Tibial artery (tissue), 4 donors: ENCODE measurements at regions not wholly inside any gene's neighbourhood (a gene's known extent, or its start where the extent isn't known, plus 50 kb on each side); places are given as distances from the start of the nearest gene placed in this dataset.

Experiments
- DNase-seq, 2 donors: peaks; one replicate each; pipeline ENCODE4 v3.0.0-alpha.2; 2019
- H3K27ac ChIP-seq, 2 donors: fragments of 200-600 bp; sonication (generic) in 1 of 2; 1 replicate in 1 of 2; 2 replicates in 1 of 2; pipeline ENCODE4 v1.5.1; 2018 to 2019; ENCODE audit warnings: mild to moderate bottlenecking in 1 of 2
- H3K27me3 ChIP-seq, 2 donors: fragments of 200-600 bp; sonication (generic) in 1 of 2; one replicate each; pipeline versions ENCODE4 v1.5.1 to v1.6.0; 2016 to 2019
- H3K36me3 ChIP-seq, 3 donors: fragments of 200-600 bp; sonication (generic) in 2 of 3; one replicate each; pipeline ENCODE4 v1.5.1; 2016 to 2019; ENCODE audit warnings: mild to moderate bottlenecking in 2 of 3
- H3K4me1 ChIP-seq, 4 donors: fragments of 200-600 bp; sonication (generic) in 2 of 4; 1 replicate in 3 of 4; 2 replicates in 1 of 4; pipeline ENCODE4 v1.5.1; 2016 to 2019
- H3K4me3 ChIP-seq, 2 donors: fragments of 200-600 bp; sonication (generic) in 1 of 2; 1 replicate in 1 of 2; 2 replicates in 1 of 2; pipeline ENCODE4 v1.5.1; 2018 to 2019; ENCODE audit warnings: mild to moderate bottlenecking in 2 of 2
- H3K9me3 ChIP-seq, 3 donors: fragments of 200-600 bp; sonication (generic) in 1 of 3; one replicate each; pipeline ENCODE4 v1.5.1; 2016 to 2019
- CTCF ChIP-seq, 2 experiments: fragments of 200-600 bp in 1 of 2; fragments of 450-650 bp in 1 of 2; IDR thresholded peaks; one replicate each; pipeline ENCODE4 v1.5.1; 2017 to 2019; ENCODE audit warnings: antibody characterized with exemption in 2 of 2, mild to moderate bottlenecking in 1 of 2, moderate library complexity in 1 of 2
- intact Hi-C: fragments of 100-400 bp; cut with DNase I; formaldehyde crosslinking; loops from one replicate; pipeline ENCODE4 v1.15.0; 2023; ENCODE audit warnings: low total_unique reads

GRCh38 chr13:54185785-54186184, 1157.2 kb downstream of the OLFM4 start:
- no peak for TF ChIP-seq CTCF (IDR thresholded peaks at IDR 0.05)
- no peaks in the 10 kb centered on the region for H3K9me3 ChIP-seq
- H3K27ac ChIP-seq: no peak overlapping the region
- no peaks in the 10 kb centered on the region for H3K36me3 ChIP-seq
- no peaks in the 10 kb centered on the region for H3K4me1 ChIP-seq
- H3K4me3 ChIP-seq: no peak overlapping the region
- no peak for DNase-seq
- no peaks in the 10 kb centered on the region for H3K27me3 ChIP-seq
- intact Hi-C loops: no loop called here

- no peaks in the 10 kb centered on the region for H3K9me3 ChIP-seq
- TF ChIP-seq CTCF (IDR thresholded peaks at IDR 0.05): no peak
- no peaks in the 10 kb centered on the region for H3K4me1 ChIP-seq
- H3K36me3 ChIP-seq: no peaks in the 10 kb centered on the region
- intact Hi-C loops: no loop called here
- no peak overlapping the region for H3K27ac ChIP-seq
- H3K4me3 ChIP-seq: no peak overlapping the region
- DNase-seq: no peak
- no peaks in the 10 kb centered on the region for H3K27me3 ChIP-seq
Observed at GRCh38 chr13:54187461-54187860, 1158.8 kb downstream of the OLFM4 start.

DNA sequence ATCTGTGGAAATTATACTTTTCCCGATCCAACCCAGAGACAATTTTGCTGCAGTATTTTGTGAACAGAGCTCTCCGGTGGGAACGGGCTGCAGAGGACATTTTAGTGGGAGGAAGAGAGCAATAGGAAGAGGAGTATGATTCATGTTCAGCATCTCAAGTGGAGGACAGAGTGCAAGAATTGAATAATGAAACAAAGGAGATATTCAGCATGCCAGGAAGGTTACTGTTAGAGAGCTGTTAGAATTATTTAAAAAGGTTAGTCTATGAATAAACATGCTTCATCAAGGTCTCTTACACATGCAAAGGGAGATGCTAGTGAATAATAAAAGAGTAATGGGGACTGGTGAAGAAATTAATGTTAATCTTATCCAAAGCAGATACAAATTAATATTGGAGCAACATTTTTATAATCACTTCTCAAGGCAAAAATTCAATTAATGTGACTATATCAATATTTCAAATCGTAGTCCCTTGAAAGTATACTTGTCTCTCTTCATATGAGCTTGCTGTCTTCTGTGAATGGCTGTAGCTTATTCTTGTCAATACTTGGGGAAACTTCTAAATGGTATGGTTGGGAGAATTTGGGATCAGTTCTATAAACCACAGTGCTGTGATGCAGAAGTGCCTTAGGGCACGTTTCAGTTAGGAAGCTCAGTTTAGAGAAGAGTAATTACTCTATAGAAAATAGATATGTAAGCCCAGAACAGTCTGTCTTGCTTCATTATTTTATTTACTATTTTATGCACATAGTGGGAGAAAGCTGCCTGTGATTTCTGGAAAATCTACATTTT, 1165.8 kb downstream of the OLFM4 start:
- intact Hi-C loops: no loop called here

GRCh38 chr13:54196684-54197083, 1168.1 kb downstream of the OLFM4 start:
- Histone ChIP-seq H3K27me3 (no peaks in the 10 kb centered on the region), H3K27ac (no peak overlapping the region), H3K9me3 (no peaks in the 10 kb centered on the region), H3K4me3 (no peak overlapping the region), H3K36me3 (no peaks in the 10 kb centered on the region), H3K4me1 (no peaks in the 10 kb centered on the region)
- no peak for TF ChIP-seq CTCF (IDR thresholded peaks at IDR 0.05)
- no peak for DNase-seq
- intact Hi-C loops: no loop called here

More for the DNA sequence above, 1165.8 kb downstream of the OLFM4 start:
- H3K27ac ChIP-seq: no peak overlapping the region
- H3K36me3 ChIP-seq: no peaks in the 10 kb centered on the region
- H3K4me3 ChIP-seq: no peak overlapping the region
- DNase-seq: no peak
- no peaks in the 10 kb centered on the region for H3K27me3 ChIP-seq
- no peaks in the 10 kb centered on the region for H3K9me3 ChIP-seq
- no peaks in the 10 kb centered on the region for H3K4me1 ChIP-seq
- TF ChIP-seq CTCF (IDR thresholded peaks at IDR 0.05): no peak

GRCh38 chr13:54198911-54199310, 1170.3 kb downstream of the OLFM4 start:
- TF ChIP-seq CTCF (IDR thresholded peaks at IDR 0.05): no peak
- no peak overlapping the region for H3K27ac ChIP-seq
- no peaks in the 10 kb centered on the region for H3K9me3 ChIP-seq
- H3K27me3 ChIP-seq: no peaks in the 10 kb centered on the region
- no peak overlapping the region for H3K4me3 ChIP-seq
- no peaks in the 10 kb centered on the region for H3K36me3 ChIP-seq
- DNase-seq: no peak
- H3K4me1 ChIP-seq: no peaks in the 10 kb centered on the region
- intact Hi-C loops: no loop called here
